C4-2B (cell line): ENCODE measurements at regions not wholly inside any gene's neighbourhood (a gene's known extent, or its start where the extent isn't known, plus 50 kb on each side); places are given as distances from the start of the nearest gene placed in this dataset.

Experiments used
- CTCF ChIP-seq: fragments of 450-650 bp; conservative IDR thresholded peaks from 2 replicates; pipeline ENCODE4 v1.5.1; 2017; ENCODE audit warnings: mild to moderate bottlenecking
- ZFX ChIP-seq: fragments of 450-650 bp; IDR thresholded peaks from 2 replicates; pipeline ENCODE4 v1.6.1; 2017

GRCh38 chr5:172546196-172546595 is 91.9 kb upstream of the SH3PXD2B start:
- no peak for TF ChIP-seq CTCF
- no peak for TF ChIP-seq ZFX
